ENCODE measurements at regions not wholly inside any gene's neighbourhood (a gene's known extent, or its start where the extent isn't known, plus 50 kb on each side); places are given as distances from the start of the nearest gene placed in this dataset.

DNA sequence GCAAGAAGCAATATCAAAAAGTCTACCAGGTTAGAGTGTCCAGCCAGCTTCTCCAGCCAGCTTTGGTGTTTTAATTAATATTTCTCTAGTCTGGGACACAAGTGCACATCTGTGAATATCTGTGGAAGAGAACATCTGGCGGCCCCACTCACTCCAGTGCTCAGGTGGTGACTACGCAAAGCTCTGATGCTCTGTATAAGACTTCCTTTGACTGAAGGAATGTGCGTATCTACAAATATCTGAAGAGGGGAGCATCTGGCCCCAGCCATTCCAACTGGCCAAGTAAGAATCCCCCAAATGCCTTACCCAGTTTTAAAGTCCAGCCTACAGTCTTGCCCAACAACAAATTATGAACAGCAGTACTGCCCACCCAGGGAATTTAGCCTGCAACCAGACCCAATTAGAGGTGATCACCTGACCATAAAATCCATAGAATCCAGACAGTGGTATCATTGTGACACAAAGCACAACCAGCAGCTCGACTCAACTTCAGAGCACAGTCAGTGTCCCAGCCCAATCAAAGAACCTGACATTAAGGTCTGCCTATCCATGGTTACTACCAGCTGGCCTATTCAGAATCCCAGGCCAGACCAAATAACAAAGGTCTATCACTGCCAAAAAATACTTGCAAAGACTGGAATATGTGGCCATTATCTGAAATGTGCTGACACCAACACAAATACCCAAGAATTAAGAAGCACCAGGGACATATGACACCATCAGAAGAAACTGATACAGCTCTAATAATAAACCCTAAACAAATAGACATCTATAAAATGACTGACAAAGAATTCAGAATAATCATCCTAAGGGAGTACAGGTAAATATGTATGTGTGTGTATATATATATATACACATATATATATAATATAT, 76.1 kb upstream of the MANEA start:
- no peak for DNase-seq

DNA sequence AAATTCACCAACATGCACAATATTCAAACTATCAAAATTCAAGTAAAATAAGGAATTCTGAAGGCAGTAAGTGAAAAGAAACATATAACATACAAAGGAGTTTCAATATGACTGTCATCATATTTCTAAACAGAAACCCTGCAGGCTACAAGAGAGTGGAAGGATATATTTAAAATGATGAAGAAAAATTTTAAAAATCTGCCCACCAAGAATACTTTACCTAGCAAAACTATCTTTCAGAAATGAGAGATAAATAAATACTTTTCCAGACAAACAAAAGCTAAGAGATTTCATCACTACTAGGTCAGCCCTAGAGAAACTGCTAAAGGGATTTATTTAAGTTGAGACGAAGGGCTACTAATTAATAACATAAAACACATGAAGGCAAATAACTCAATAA, 73.8 kb upstream of the MANEA start:
- no peak for DNase-seq

DNA sequence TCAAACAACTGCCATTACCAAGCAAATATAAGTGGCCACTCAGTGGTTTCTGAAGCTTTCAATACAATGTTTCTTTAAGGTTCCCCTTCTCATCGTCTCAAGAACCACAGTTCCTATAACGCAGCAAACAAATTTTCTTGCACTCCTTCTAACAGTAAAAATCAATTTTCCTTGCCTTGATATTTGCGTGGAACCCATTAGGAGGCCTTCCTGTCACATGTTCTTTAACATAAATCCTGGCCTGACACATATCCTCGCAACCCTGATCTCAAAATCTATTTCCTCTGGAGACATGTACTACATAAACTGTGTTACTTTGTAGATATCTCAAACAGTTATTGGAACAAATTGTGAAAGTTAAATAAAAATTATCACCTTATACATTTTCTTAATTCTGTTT, 65.9 kb upstream of the MANEA start:
- DNase-seq: no peak

DNA sequence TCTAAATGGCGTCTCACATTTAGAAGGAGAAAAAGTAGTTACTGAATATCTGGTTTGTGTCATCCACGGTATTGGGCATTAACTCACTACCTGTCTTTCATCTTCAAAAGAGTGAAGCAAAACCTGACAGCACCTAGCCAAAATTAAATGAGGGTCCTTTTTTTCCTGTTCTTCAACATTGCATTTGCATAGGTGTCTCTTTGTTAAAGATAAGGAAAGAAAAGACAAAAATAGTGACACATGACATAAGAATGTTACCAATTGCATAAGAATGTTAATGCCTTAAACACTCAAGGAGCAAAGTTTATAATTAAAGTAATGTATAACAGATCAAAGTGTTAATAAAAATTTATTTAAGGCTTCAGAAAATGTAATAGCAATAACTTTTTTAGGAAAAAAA, 61.4 kb upstream of the MANEA start:
- DNase-seq: no peak

DNA sequence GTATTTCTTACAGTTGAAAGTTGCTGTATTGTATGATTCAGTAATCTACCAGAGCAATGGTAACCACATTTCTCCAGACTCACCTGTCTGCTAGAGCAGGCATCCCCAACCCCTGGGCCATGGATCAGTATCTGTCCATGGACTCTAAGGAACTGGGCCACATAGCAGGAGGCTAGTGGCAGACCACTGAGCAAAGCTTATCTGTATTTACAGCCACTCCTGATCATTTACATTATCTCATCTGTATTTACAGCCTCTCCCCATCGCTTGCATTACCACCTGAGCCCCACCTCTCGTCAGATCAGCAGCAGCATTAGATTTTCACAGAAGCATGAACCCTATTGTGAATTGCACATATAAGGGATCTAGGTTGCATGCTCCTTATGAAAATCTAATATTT, 60.3 kb upstream of the MANEA start:
- no peak for DNase-seq

DNA sequence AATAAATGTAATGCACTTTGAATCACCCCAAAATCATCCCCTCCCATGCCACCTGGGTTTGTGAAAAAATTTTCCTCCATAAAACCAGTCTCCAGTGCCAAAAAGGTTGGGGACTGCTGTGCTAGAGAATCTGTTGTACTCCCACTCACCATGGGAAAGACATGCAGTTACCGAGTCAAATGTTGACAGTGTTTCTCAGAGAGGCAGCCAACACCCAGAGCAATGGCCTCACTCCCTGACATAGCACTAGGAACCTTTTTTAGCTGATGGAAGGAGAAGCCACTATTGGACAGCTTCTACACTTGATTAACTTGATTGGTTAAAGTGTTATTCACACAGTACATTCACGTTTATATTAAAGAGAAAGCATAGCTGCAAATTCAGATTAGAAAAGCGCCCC, 59.8 kb upstream of the MANEA start:
- DNase-seq: no peak

DNA sequence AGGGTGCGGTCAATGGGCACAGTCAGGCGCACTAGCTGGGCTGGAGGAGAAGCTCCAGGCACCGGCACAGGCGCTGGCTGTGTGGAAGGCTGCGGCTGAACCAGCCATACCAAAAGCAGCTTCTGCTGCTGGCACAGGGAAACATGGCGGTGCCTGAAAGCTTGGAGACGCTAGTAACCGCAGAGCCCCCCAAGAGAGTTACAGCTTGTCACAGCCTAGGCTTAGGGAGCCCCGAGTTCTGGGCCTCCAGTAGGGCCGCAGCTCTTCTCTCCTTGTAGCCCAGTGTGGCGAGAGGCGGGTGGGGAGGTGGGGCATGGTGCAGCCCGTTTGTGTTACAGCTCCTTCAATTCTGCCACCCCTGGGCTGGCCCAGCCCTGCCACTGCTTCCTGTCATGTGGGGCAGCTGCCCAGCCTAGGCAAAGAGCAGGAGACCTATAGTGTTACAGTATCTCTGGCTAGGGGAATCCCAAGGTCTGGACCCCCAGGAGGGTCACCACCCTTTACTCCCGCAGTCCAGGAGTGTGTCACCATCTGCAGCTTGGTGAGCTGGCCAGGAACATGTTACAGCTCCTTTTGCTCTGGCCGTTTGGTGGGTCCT, 58.6 kb upstream of the MANEA start:
- DNase-seq: no peak

DNA sequence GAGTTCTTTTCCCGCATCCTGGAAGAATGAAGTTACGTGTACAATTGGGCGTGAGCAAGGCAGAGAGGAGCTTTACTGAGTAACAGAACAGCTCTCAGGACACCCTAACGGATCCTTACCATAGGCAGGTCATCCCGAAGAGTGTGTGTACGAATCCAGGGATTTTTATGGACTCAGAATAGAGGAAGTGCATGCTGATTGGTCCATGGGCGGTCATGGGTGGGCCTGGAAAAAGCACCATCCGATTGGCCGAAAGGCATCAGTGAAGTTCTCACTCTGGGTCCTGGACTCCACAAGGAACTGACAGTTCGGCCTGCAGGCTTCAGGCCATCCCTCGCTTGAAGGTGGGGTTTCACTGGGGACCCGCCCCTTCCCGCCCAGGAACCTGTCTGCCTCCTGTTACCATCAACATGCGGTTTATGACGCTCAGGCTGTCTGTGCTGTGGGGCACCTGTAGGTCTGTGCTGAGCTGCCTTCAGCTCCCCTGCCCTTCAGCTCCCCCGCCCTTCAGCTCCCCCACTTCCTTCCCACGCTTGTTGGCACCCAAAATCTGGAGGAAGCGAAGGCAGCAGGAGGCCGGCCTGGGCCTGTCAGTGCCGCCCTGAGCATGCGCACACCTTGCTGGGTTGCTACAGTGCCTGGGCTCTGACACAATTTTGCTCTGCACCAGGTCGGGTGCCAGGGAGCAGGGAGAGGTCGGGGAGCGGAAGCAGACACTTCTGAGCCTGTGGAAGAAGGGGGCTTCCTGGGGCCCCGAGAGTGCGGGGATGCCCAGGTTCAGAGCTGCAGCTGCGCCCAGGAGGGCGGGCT, 57.9 kb upstream of the MANEA start:
- no peak for DNase-seq

DNA sequence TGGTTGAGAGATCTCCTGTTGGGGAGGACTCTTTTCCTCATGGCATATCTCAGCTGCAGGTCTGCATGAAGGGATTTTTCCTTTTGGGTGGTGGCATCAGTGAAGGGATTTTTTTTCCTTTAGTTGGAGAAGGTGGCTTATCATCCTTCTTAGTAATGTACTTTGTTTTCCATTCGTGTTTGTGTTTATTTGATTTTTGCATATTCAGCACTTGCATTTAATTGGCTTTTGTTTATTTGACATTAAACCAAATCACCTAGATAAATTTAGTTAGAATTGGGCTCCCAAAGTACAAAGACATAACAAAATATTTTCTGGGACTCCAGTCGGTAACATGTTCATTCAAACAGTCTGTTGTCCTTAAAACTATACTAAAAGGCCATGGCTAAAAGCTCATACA, 56.2 kb upstream of the MANEA start:
- DNase-seq: no peak

Data from tongue (tissue), 1 donor.